HUES64 (cell line): ENCODE measurements at regions not wholly inside any gene's neighbourhood (a gene's known extent, or its start where the extent isn't known, plus 50 kb on each side); places are given as distances from the start of the nearest gene placed in this dataset.
"Not testable (repeated sequence)": the region's sequence is repeated elsewhere in the genome, so short reads cannot be mapped to it uniquely, and the experiment has no call there.

ENCODE experiments used
- H3K27ac ChIP-seq: 2 replicates; pipeline ENCODE4 v1.7.0; 2013; ENCODE audit warnings: low read depth, low read length, inconsistent platforms
- H3K27me3 ChIP-seq: 2 replicates; pipeline ENCODE4 v1.6.1; 2013; ENCODE audit warnings: mild to moderate bottlenecking, low read length; ENCODE audit not compliant: insufficient read depth
- H3K36me3 ChIP-seq: 2 replicates; pipeline ENCODE4 v1.6.1; 2013; ENCODE audit warnings: mild to moderate bottlenecking, low read length; ENCODE audit not compliant: insufficient read depth
- H3K4me1 ChIP-seq: 2 replicates; pipeline ENCODE4 v1.6.1; 2013; ENCODE audit warnings: mild to moderate bottlenecking, low read length, moderate library complexity; ENCODE audit not compliant: insufficient read depth
- H3K4me3 ChIP-seq: 2 replicates; pipeline ENCODE4 v1.5.1; 2013; ENCODE audit warnings: mild to moderate bottlenecking, low read length, moderate library complexity
- H3K9ac ChIP-seq: 2 replicates; pipeline ENCODE4 v1.6.1; 2013; ENCODE audit warnings: mild to moderate bottlenecking, low read depth, low read length
- H3K9me3 ChIP-seq: 2 replicates; pipeline ENCODE4 v1.6.1; 2013; ENCODE audit warnings: low read depth, low read length; ENCODE audit not compliant: insufficient read depth
- WGBS: fragments of 150-250, 120-280 bp; methylation state at CpG from one replicate; pipeline ENCODE4 v1.1.7; 2013; ENCODE audit warnings: missing lambda C conversion rate; 5-methylcytosine and 5-hydroxymethylcytosine counted together

- H3K36me3 ChIP-seq: no peaks in the 10 kb centered on the region
- no peak overlapping the region; the same call in 1 of the 2 replicates for H3K27ac ChIP-seq
- no peaks in the 10 kb centered on the region for H3K9me3 ChIP-seq
- no peaks in the 10 kb centered on the region for H3K27me3 ChIP-seq
- 100% methylated on average over 1 of the region's 1 CpG for WGBS
- H3K9ac ChIP-seq: no peak overlapping the region
- H3K4me3 ChIP-seq: no peak overlapping the region
- H3K4me1 ChIP-seq: peaks cover 14% of the 10 kb centered on the region
Observed at GRCh38 chr2:188676010-188676400, 298.2 kb upstream of the COL3A1 start.

GRCh38 chr2:188677142-188677541 lies 297.0 kb upstream of the COL3A1 start:
- H3K9ac ChIP-seq: no peak overlapping the region
- no peak overlapping the region for H3K4me3 ChIP-seq
- no peaks in the 10 kb centered on the region for H3K27me3 ChIP-seq
- no peak overlapping the region for H3K27ac ChIP-seq
- no peaks in the 10 kb centered on the region for H3K36me3 ChIP-seq
- H3K4me1 ChIP-seq: peaks cover 14% of the 10 kb centered on the region
- H3K9me3 ChIP-seq: no peaks in the 10 kb centered on the region

- WGBS: 90% methylated on average over 1 of the region's 2 CpGs
- Histone ChIP-seq H3K4me1 (peaks cover 20% of the 10 kb centered on the region), H3K9me3 (no peaks in the 10 kb centered on the region), H3K9ac (no peak overlapping the region), H3K4me3 (no peak overlapping the region), H3K36me3 (no peaks in the 10 kb centered on the region), H3K27ac (no peak overlapping the region), H3K27me3 (no peaks in the 10 kb centered on the region)
Observed at GRCh38 chr2:188678882-188679281, 295.3 kb upstream of the COL3A1 start.

GRCh38 chr2:188682838-188683237 lies 291.3 kb upstream of the COL3A1 start:
- no peaks in the 10 kb centered on the region for H3K36me3 ChIP-seq
- H3K27me3 ChIP-seq: no peaks in the 10 kb centered on the region
- H3K9ac ChIP-seq: no peak overlapping the region
- WGBS: 44% methylated on average over 1 of the region's 1 CpG
- peaks cover 6% of the 10 kb centered on the region; the same call in 1 of the 2 replicates for H3K4me1 ChIP-seq
- H3K27ac ChIP-seq: no peak overlapping the region
- no peak overlapping the region for H3K4me3 ChIP-seq
- H3K9me3 ChIP-seq: no peaks in the 10 kb centered on the region

- no peak overlapping the region for H3K9ac ChIP-seq
- H3K27ac ChIP-seq: no peak overlapping the region
- no peaks in the 10 kb centered on the region for H3K36me3 ChIP-seq
- H3K4me1 ChIP-seq: peaks cover 6% of the 10 kb centered on the region; the same call in 1 of the 2 replicates
- H3K27me3 ChIP-seq: no peaks in the 10 kb centered on the region
- 96% methylated on average over 3 of the region's 3 CpGs for WGBS
- H3K4me3 ChIP-seq: no peak overlapping the region
- H3K9me3 ChIP-seq: no peaks in the 10 kb centered on the region
Observed at GRCh38 chr2:188684795-188685194, 289.4 kb upstream of the COL3A1 start.

- WGBS: 92% methylated on average over 4 of the region's 4 CpGs
- H3K4me3 ChIP-seq: no peak overlapping the region
Observed at GRCh38 chr2:188693111-188693510, 281.1 kb upstream of the COL3A1 start.

GRCh38 chr2:188693771-188694170 lies 280.4 kb upstream of the COL3A1 start:
- 82% methylated on average over 2 of the region's 2 CpGs for WGBS
- Histone ChIP-seq H3K4me3 (no peak overlapping the region), H3K9ac (no peak overlapping the region), H3K27me3 (no peaks in the 10 kb centered on the region), H3K4me1 (peaks cover 13% of the 10 kb centered on the region), H3K9me3 (no peaks in the 10 kb centered on the region), H3K27ac (no peak overlapping the region), H3K36me3 (no peaks in the 10 kb centered on the region)

More at GRCh38 chr2:188693111-188693510, 281.1 kb upstream of the COL3A1 start:
- Histone ChIP-seq H3K27ac (no peak overlapping the region), H3K36me3 (no peaks in the 10 kb centered on the region), H3K9ac (no peak overlapping the region), H3K27me3 (no peaks in the 10 kb centered on the region), H3K4me1 (peaks cover 13% of the 10 kb centered on the region), H3K9me3 (no peaks in the 10 kb centered on the region)

GRCh38 chr2:188695953-188696352 lies 278.2 kb upstream of the COL3A1 start:
- H3K9ac ChIP-seq: no peak overlapping the region
- no peaks in the 10 kb centered on the region for H3K36me3 ChIP-seq
- H3K27ac ChIP-seq: no peak overlapping the region
- WGBS: 95% methylated on average over 3 of the region's 3 CpGs
- H3K27me3 ChIP-seq: no peaks in the 10 kb centered on the region
- H3K4me1 ChIP-seq: peaks cover 13% of the 10 kb centered on the region
- H3K9me3 ChIP-seq: no peaks in the 10 kb centered on the region
- no peak overlapping the region for H3K4me3 ChIP-seq

GRCh38 chr2:188698151-188698550 lies 276.0 kb upstream of the COL3A1 start:
- not testable (repeated sequence) for H3K27ac ChIP-seq, H3K4me3 ChIP-seq, H3K27me3 ChIP-seq, H3K9me3 ChIP-seq, H3K9ac ChIP-seq, H3K4me1 ChIP-seq, H3K36me3 ChIP-seq
- 100% methylated on average over 1 of the region's 1 CpG for WGBS

- 100% methylated on average over 1 of the region's 2 CpGs for WGBS
- Histone ChIP-seq H3K4me1 (no peaks in the 10 kb centered on the region), H3K9me3 (no peaks in the 10 kb centered on the region), H3K4me3 (no peak overlapping the region), H3K27me3 (no peaks in the 10 kb centered on the region), H3K27ac (no peak overlapping the region), H3K9ac (no peak overlapping the region), H3K36me3 (no peaks in the 10 kb centered on the region)
Observed at GRCh38 chr2:188701836-188702235, 272.3 kb upstream of the COL3A1 start.

GRCh38 chr2:188705191-188705590 lies 269.0 kb upstream of the COL3A1 start:
- Histone ChIP-seq H3K4me1 (no peaks in the 10 kb centered on the region), H3K9me3 (peaks cover 5% of the 10 kb centered on the region; the same call in 1 of the 2 replicates), H3K27ac (no peak overlapping the region), H3K9ac (no peak overlapping the region), H3K4me3 (no peak overlapping the region), H3K27me3 (no peaks in the 10 kb centered on the region), H3K36me3 (no peaks in the 10 kb centered on the region)
- WGBS: 96% methylated on average over 2 of the region's 2 CpGs

- WGBS: 100% methylated on average over 1 of the region's 1 CpG
Observed at GRCh38 chr2:188713961-188714360, 260.2 kb upstream of the COL3A1 start.

More at GRCh38 chr2:188713961-188714360, 260.2 kb upstream of the COL3A1 start:
- no peak overlapping the region for H3K4me3 ChIP-seq
- H3K27me3 ChIP-seq: no peaks in the 10 kb centered on the region
- no peak overlapping the region for H3K27ac ChIP-seq
- H3K9me3 ChIP-seq: peaks cover 15% of the 10 kb centered on the region; the same call in 1 of the 2 replicates
- H3K36me3 ChIP-seq: no peaks in the 10 kb centered on the region
- H3K9ac ChIP-seq: no peak overlapping the region
- no peaks in the 10 kb centered on the region for H3K4me1 ChIP-seq
